ENCODE measurements at regions not wholly inside any gene's neighbourhood (a gene's known extent, or its start where the extent isn't known, plus 50 kb on each side); places are given as distances from the start of the nearest gene placed in this dataset.

DNA sequence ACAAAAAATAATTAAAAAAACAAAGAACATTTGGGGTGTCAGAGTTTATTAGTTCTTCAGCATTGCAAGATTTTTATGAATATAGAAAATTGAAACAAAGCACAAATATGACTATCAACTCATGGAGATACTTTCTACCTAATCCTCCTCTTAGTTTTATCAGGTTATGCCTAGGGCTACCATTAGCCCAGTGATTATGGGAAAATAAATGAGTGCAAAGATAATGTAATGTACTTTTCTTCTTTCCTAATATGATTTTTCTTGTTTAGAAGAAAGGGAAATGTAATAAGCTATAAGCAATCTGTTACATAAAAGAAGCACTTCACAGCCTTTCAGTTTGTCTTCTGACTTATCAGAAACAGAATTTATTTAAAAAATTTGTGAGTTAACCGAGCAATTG, 676.8 kb downstream of the SORCS1 start:
- no peak for TF ChIP-seq CTCF (IDR thresholded peaks at IDR 0.05; ENCODE audit: extremely low read depth, low read depth, low read length)
- no peak overlapping the region for H2AFZ ChIP-seq (ENCODE audit: low read length)
- H3K27ac ChIP-seq (ENCODE audit: low read depth, low read length) = no peak overlapping the region
- no peaks in the 10 kb centered on the region for H3K27me3 ChIP-seq (ENCODE audit: insufficient read depth, low read length)
- no peaks in the 10 kb centered on the region for H3K36me3 ChIP-seq (ENCODE audit: insufficient read depth, low read length)
- no peak for DNase-seq (ENCODE audit: insufficient read length, low spot score, missing footprints)
- no peaks in the 10 kb centered on the region for H3K9me3 ChIP-seq (ENCODE audit: low read depth, low read length)
- no peaks in the 10 kb centered on the region for H4K20me1 ChIP-seq (ENCODE audit: insufficient read depth, low read length)
- H3K4me3 ChIP-seq (ENCODE audit: insufficient read depth, low read length) = no peak overlapping the region
- H3K79me2 ChIP-seq (ENCODE audit: insufficient read depth, low read length) = no peaks in the 10 kb centered on the region
- H3K4me1 ChIP-seq (ENCODE audit: insufficient read depth, low read length) = no peaks in the 10 kb centered on the region
- H3K4me2 ChIP-seq (ENCODE audit: insufficient read depth, low read length) = no peak overlapping the region

- Histone ChIP-seq H3K4me3 (ENCODE audit: insufficient read depth, low read length) (no peak overlapping the region), H3K4me1 (ENCODE audit: insufficient read depth, low read length) (no peaks in the 10 kb centered on the region), H3K27me3 (ENCODE audit: insufficient read depth, low read length) (no peaks in the 10 kb centered on the region), H4K20me1 (ENCODE audit: insufficient read depth, low read length) (no peaks in the 10 kb centered on the region), H3K36me3 (ENCODE audit: insufficient read depth, low read length) (no peaks in the 10 kb centered on the region), H3K4me2 (ENCODE audit: insufficient read depth, low read length) (no peak overlapping the region), H3K27ac (ENCODE audit: low read depth, low read length) (no peak overlapping the region), H2AFZ (ENCODE audit: low read length) (no peak overlapping the region), H3K9me3 (ENCODE audit: low read depth, low read length) (peaks cover 3% of the 10 kb centered on the region), H3K79me2 (ENCODE audit: insufficient read depth, low read length) (no peaks in the 10 kb centered on the region)
- no peak for TF ChIP-seq CTCF (IDR thresholded peaks at IDR 0.05; ENCODE audit: extremely low read depth, low read depth, low read length)
- no peak for DNase-seq (ENCODE audit: insufficient read length, low spot score, missing footprints)
Measured at GRCh38 chr10:106481598-106482275, 682.8 kb downstream of the SORCS1 start.

DNA sequence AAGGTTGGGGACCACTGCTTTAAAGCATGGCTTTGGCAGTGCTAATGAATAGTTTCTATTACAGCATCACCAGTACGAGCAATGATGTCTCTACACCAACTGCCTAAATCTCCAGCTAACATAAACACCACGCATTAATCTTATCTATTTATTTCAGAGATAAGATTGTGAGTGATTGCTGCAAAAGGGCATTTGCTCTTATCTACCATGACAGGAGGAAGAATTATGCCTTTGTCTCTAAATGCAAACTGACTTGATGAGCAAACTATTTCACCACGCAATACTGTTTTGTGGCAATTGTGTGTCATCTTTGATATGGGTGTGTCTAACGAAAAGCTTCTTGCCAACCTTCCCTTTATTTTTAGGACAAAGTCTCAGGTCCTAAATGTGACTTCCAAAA, 684.9 kb downstream of the SORCS1 start:
- Histone ChIP-seq H3K4me3 (ENCODE audit: insufficient read depth, low read length) (no peak overlapping the region), H3K4me2 (ENCODE audit: insufficient read depth, low read length) (no peak overlapping the region), H3K4me1 (ENCODE audit: insufficient read depth, low read length) (no peaks in the 10 kb centered on the region), H3K27ac (ENCODE audit: low read depth, low read length) (no peak overlapping the region), H3K9me3 (ENCODE audit: low read depth, low read length) (peaks cover 3% of the 10 kb centered on the region), H3K79me2 (ENCODE audit: insufficient read depth, low read length) (no peaks in the 10 kb centered on the region), H4K20me1 (ENCODE audit: insufficient read depth, low read length) (no peaks in the 10 kb centered on the region), H2AFZ (ENCODE audit: low read length) (no peak overlapping the region), H3K27me3 (ENCODE audit: insufficient read depth, low read length) (no peaks in the 10 kb centered on the region), H3K36me3 (ENCODE audit: insufficient read depth, low read length) (no peaks in the 10 kb centered on the region)
- no peak for TF ChIP-seq CTCF (IDR thresholded peaks at IDR 0.05; ENCODE audit: extremely low read depth, low read depth, low read length)
- no peak for DNase-seq (ENCODE audit: insufficient read length, low spot score, missing footprints)

GRCh38 chr10:106474876-106475275, 689.6 kb downstream of the SORCS1 start:
- Histone ChIP-seq H2AFZ (ENCODE audit: low read length) (no peak overlapping the region), H3K27me3 (ENCODE audit: insufficient read depth, low read length) (no peaks in the 10 kb centered on the region), H4K20me1 (ENCODE audit: insufficient read depth, low read length) (no peaks in the 10 kb centered on the region), H3K4me2 (ENCODE audit: insufficient read depth, low read length) (no peak overlapping the region), H3K27ac (ENCODE audit: low read depth, low read length) (no peak overlapping the region), H3K4me3 (ENCODE audit: insufficient read depth, low read length) (no peak overlapping the region), H3K79me2 (ENCODE audit: insufficient read depth, low read length) (no peaks in the 10 kb centered on the region), H3K9me3 (ENCODE audit: low read depth, low read length) (peaks cover 3% of the 10 kb centered on the region), H3K4me1 (ENCODE audit: insufficient read depth, low read length) (no peaks in the 10 kb centered on the region), H3K36me3 (ENCODE audit: insufficient read depth, low read length) (no peaks in the 10 kb centered on the region)
- DNase-seq (ENCODE audit: insufficient read length, low spot score, missing footprints) = no peak
- TF ChIP-seq CTCF (IDR thresholded peaks at IDR 0.05; ENCODE audit: extremely low read depth, low read depth, low read length) = no peak
